TTC549 (cell line): ENCODE measurements at regions not wholly inside any gene's neighbourhood (a gene's known extent, or its start where the extent isn't known, plus 50 kb on each side); places are given as distances from the start of the nearest gene placed in this dataset.

ENCODE experiments used
- FAIRE-seq: peaks from 2 replicates; lab custom pipeline; 2012; peaks lifted over from hg19 to GRCh38; lab: Jason Lieb, UNC

DNA sequence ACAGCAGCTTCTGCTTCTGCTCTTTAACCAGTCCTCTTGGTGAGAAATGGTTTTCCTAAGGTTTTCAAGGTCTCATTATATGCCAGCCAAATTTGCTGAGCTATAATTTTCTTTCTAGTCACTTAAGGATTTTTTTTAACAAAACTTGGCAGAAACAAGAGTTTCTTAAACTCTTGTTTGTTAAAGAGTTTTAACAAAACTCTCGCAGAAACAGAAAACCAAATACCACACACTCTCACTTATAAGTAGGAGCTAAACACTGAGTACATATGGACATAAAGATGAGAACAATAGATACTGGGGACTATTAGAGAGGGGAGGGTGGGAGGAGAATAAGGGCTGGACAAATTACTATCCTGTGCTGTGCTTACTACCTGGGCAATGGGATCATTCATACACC, 908.3 kb downstream of the TUSC7 start:
- no peak for FAIRE-seq

DNA sequence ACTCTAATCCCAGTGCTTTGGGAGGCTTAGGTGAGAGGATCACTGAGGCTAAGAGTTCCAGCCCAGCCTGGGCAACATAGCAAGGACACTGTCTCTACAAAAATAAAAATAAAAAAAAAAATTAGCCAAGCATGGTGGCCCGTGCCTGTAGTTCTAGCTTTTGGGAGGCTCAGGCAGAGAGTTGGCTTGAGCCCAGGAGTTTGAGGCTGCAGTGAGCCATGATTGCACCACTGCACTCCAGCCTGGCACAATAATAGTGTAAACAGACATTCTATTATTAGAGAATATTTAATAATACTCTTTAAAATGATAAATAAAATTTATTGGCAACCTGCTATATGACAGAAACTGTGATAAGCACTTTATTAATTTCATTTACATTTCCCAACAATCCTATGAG, 908.9 kb downstream of the TUSC7 start:
- FAIRE-seq = no peak

DNA sequence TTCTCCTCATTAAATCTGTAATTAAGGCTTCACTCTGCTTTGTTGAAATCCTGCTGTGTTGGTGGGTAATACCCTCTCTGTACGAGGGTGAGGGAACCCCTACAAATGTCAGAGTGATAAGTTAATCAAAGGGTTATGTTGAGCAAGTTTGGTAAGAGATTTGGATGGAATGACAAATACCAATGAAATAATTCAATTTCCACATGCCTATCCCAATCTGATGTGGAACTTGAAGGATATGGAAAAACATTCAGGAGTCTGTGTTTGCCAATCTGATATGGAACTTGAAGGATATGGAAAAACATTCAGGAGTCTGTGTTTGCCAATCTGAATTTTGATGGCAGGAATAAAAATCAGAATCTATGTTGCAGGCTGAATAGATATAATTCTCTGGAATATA, 910.2 kb downstream of the TUSC7 start:
- no peak for FAIRE-seq

- no peak for FAIRE-seq
Measured at GRCh38 chr3:117622171-117622841, 912.7 kb downstream of the TUSC7 start.

GRCh38 chr3:117624424-117624823, 914.8 kb downstream of the TUSC7 start:
- no peak for FAIRE-seq

DNA sequence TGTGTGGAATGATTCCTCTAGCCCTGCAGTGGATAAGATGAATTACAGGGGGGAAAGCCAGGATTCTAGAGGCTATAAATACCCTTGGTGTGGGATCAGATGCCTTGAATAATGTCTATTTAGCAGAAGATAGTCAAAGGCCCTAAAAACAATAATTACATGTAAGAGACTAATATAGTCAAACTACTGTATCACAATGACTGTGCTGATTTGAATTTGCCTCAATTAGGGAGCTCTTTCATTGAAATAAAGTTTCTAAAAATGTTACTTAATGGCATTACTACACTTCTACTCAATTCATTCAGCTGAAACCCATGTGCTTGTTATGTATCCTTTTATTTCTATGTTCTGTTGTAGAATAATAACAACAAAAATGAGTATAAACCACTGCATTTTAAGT, 915.6 kb downstream of the TUSC7 start:
- FAIRE-seq = no peak

DNA sequence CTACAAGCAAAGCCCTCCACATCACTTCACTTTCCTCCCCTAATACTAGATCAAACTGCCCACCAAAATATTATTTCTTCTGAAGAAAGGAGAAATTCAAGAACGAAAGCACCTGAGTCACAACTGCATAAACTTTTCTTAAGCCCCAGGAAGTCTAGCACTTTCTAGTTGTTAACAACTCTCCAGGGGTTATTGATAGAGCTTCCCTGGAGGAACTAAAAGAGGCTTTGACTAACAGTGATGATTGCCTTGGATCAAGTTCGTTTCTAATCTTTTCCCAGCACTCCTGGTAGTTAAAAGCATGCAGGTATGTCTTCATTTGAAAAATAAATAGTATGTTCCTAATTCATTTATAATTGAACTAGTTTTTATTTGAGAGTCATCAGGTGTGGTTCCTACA, 917.0 kb downstream of the TUSC7 start:
- no peak for FAIRE-seq

GRCh38 chr3:117628823-117629291, 919.3 kb downstream of the TUSC7 start:
- FAIRE-seq = no peak

DNA sequence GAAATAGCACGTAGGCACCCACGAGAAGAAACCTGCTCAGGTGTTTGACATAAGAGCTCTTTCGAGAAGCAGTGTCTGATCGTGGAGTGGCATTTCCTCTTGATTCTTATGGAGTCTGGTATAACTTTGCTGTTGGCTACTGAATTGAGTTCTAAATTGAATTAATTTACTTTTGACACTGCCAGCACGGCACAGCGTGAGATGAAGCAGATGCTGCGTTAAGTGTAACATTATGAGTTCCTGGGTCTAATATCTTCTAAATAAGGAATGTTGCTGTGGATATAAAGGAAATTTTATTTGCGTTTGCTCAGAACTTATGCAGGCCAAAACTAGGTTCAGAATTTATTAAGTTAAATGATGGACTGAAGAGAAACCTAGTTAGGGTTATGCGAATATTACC, 919.9 kb downstream of the TUSC7 start:
- FAIRE-seq = no peak

DNA sequence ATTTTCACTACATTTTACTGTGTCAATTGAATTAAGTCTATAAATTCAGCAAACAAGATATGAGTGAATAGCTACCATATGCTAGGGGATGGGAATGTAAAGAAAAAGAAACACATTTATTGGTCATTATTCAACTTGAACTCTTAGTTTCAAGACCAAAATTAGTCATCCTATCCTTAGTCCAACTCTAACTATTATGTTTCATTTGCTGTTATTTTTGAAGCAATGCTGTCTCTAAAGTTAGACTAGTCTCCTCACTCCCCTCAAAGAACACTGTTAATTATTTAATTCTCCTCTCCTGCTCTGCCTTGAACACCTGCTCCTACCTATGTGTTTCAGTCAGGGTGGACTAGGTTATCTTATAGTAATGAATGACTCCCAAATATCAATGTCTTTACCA, 920.9 kb downstream of the TUSC7 start:
- FAIRE-seq = no peak

DNA sequence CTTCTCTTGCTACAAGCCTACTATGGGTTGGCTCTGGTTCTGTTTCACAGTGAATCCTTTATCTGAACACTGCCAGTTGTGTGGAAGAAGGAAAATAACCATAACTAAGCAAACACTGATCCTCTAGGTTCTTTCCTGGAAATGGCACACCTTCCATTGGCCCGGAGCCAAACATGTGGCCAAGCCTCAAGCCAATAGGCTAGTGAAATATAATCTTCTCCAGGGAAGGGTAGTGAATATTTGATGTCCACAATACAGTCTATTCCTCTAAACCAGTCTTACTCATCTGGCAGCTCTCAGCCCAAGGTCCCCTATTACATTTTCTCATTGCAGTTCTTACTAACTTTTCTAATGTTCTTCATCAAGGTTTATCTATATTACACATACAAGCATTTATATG, 921.3 kb downstream of the TUSC7 start:
- FAIRE-seq = no peak

GRCh38 chr3:117631781-117632180, 922.2 kb downstream of the TUSC7 start:
- FAIRE-seq = no peak

GRCh38 chr3:117632191-117632590, 922.6 kb downstream of the TUSC7 start:
- no peak for FAIRE-seq

- no peak for FAIRE-seq
Measured at GRCh38 chr3:117633207-117633606, 923.6 kb downstream of the TUSC7 start.

DNA sequence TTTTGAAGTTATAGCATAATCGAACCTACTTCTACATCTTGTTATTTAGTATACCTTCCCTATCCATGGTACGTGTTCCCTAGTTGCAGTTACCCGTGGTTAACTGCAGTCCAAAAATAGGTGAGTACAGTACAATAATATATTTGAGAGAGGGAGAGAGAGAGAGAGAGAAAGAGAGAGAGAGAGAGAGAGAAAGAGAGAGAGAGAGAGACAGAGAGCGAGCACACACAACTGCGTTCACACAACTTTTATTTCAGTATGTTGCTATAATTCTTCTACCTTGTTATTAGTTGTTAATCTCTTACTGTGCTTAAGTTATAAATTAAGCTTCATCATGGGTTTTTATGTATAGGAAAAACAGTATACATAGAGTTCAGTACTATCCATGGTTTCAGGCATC, 928.1 kb downstream of the TUSC7 start:
- no peak for FAIRE-seq

DNA sequence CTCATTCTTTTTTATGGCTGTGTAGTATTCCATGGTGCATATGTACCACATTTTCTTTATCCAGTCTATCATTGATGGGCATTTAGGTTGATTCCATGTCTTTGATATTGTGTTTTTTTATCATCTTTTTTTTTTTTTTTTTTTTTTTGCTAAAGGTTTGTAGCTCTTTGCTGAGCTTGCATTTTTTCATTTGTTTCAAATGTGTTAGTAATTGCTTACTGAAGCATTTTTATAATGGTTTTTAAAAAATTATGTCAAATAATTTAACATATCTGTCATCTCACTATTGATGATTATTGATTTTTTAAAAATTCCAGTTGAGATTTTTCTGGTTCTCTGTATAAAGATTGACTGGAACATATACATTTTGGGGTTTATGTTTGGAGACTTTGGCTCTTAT, 934.6 kb downstream of the TUSC7 start:
- no peak for FAIRE-seq

- FAIRE-seq = no peak
Measured at GRCh38 chr3:117645561-117646242, 936.1 kb downstream of the TUSC7 start.

GRCh38 chr3:117647435-117647834, 937.9 kb downstream of the TUSC7 start:
- FAIRE-seq = no peak

DNA sequence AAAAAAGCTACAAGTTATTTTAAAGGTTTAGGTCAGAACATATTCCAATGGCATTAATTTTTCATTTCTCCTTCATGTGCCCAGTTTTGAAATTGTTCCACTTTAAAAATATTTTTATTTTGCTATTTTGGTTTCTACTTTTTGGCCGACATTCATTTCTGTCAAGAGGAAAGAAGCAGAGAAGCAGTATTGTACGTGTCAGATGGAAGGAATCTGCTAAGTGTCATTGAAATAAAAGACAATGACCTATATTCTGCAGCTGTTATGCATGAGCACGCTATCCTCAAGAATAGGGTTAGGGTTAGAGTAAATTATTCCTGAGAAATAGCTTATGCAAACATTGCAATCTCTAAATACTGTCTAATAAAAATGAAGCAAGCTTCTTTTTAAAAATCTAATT, 941.7 kb downstream of the TUSC7 start:
- FAIRE-seq = no peak

DNA sequence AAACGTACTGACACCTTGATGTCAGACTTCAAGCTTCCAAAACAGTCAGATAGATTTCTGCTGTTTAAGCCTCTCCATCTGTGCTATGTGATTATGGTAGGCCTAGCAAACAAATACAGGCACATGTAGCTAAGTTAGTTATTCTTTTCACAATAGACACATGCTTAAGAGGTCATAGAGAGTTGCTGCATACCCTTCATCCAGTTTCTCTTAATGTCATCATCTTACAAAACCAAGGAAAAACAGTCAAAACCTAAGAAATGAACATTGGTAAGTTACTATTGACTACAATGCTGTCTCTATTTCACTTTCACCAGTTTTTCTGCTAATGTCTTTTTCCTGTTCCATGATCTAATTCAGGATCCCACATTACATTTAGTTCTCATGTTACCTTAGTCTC, 946.8 kb downstream of the TUSC7 start:
- FAIRE-seq = no peak

DNA sequence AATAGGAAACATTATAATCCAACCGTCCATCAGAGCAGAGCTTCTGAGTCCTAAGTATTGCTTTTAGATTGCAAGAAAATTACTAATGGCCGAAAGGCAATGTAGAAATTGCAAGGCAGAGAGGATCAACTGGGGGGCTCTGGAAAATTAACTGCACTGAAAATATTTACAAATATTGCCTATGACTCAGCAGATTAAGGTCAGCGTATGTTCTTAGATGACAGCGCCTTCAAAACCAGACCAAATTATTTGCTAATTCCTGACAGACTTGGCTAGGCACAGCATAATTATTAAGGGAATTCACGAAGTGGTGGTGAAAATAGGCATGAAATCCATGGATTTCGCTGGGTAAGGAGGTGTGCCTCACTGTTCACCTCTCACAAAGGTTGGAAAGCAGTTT, 947.7 kb downstream of the TUSC7 start:
- FAIRE-seq = no peak

DNA sequence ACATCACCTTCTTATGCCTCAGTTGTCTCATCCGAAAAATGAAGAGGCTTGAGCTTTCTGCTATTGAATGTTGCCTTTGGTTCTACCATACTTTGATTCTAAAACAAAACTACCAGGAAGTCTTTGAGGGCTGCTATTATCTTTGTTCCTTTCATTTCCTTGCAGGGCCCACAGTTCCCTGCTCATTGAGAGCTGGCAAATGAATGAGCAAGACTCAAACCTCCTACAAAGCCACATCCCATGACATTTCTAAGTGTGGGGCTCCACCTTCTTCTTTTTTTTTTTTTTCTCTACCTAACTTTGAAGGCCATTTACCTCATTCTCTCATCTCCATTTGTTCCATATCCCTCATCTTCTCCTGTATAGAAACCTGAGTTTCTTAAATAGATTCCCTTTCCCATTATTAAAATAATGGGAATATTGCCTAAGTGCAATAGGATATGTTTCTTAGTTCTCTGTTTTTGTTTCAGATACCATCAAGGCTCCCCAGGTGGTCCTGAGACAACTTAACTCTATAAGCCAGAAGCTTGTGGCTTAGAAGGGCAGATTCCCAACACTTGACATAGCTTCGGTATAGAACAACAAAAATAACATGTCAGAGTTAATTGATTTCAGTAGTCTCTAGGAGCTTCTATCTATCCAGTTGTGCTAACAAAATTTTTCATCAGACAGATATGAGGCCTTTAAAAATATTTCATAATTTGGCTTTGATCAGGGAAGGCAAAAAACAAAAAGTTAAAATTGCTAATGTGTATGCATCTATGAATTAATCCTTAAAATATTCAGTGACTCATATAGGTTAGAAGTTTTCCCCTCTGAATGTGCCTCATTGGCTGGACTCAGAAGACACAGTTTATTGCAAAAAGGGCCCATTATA, 951.6 kb downstream of the TUSC7 start:
- no peak for FAIRE-seq

DNA sequence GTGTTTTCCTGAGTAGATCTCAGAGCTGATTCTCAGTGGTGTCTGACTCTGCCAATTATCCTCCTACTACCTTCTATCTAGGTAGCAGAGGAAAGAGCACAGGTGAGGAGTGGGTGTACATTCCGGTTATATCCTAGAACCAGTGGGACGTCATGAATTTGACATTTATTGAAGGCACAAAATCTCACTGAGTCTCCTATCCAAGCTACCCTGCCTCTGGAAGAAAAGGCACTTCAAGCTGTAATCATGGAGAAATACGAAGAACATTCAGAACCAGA, 952.2 kb downstream of the TUSC7 start:
- FAIRE-seq = no peak

DNA sequence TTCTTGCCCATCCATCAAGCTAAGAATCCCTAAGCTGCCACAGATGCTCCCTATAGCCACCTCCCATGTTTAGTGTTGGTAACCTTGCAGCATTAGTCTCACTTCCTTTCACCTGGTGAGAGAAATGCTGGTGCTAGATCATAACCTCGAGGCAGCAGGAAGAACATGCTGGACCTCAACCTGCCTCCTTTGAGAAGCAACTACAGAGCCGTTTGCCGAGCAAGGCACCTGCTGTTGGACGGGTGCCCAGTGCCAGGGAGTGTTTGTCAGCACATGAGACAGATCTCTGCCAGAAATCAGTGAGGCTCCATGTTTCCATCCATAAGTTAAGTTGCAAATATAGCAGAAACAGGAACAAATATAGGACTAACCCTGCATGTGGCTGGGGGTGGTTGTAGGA, 955.7 kb downstream of the TUSC7 start:
- FAIRE-seq = no peak
